ENCODE measurements at regions not wholly inside any gene's neighbourhood (a gene's known extent, or its start where the extent isn't known, plus 50 kb on each side); places are given as distances from the start of the nearest gene placed in this dataset.

DNA sequence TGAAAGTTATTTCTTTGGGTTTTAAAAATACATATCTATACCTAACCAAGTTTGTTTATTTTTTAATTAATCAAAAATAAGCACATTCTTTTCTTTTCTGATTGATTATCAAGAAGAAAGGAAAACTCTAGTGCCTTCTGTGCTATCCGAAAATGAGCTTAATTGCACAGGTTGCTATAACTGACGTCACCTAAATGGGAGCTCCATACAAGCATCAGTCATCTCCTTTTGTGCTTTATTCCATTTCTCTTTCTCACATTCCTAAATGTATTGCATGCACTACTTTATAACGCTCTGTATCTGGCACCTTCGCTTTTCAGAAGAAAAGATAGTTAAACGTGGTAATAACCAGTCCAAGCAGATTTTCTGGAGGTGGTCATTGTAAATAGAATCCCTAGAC lies 675.0 kb downstream of the STPG2 start:
- no peak for DNase-seq (ENCODE audit: low read depth)
- TF ChIP-seq, protein P1, sequence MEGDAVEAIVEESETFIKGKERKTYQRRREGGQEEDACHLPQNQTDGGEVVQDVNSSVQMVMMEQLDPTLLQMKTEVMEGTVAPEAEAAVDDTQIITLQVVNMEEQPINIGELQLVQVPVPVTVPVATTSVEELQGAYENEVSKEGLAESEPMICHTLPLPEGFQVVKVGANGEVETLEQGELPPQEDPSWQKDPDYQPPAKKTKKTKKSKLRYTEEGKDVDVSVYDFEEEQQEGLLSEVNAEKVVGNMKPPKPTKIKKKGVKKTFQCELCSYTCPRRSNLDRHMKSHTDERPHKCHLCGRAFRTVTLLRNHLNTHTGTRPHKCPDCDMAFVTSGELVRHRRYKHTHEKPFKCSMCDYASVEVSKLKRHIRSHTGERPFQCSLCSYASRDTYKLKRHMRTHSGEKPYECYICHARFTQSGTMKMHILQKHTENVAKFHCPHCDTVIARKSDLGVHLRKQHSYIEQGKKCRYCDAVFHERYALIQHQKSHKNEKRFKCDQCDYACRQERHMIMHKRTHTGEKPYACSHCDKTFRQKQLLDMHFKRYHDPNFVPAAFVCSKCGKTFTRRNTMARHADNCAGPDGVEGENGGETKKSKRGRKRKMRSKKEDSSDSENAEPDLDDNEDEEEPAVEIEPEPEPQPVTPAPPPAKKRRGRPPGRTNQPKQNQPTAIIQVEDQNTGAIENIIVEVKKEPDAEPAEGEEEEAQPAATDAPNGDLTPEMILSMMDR (IDR thresholded peaks at IDR 0.05; ENCODE audit: insufficient read depth, low read depth, low read length, missing control alignments): no peak
- no peak overlapping the region for H3K4me3 ChIP-seq (ENCODE audit: low read length)

DNA sequence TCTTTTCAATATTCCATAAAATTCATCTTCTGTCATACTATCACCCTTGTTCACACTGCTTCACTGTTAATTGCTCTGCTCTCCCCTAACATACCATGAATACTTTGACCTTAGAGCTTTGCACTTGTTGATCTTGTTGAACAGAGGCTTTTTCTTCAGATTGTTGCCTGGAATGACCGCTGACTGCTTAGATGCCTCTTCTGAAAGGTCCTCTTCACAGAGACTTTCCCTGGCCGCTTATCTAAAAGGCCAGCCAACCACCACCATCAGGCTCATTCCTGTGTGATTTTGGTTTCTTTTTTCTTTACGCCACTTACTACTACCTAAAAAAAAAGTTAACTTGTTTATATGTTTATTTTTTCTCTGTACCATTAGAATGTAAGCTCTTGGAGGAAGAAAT lies 667.7 kb downstream of the STPG2 start:
- DNase-seq (ENCODE audit: low read depth): no peak
- TF ChIP-seq, protein P1 (IDR thresholded peaks at IDR 0.05; ENCODE audit: insufficient read depth, low read depth, low read length, missing control alignments): no peak
- H3K4me3 ChIP-seq (ENCODE audit: low read length): no peak overlapping the region

DNA sequence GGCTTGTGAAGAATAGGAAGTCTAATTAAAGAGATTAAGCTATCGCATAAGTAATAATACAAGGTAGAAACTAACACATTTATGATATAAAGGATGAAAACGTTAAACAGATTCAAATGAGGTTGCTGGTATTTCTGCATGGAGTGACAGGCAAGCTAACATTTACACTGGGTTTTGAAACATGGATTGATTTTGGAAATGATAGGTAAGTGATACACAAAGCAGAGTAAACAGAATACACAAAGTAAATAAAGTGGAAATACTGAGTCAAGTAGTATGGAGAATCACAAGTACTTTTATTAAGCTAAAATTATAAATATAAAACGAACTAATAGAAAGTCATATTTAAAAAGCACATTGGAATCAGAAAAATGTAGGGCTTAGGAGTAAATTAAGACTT lies 665.3 kb downstream of the STPG2 start:
- H3K4me3 ChIP-seq (ENCODE audit: low read length): no peak overlapping the region

DNA sequence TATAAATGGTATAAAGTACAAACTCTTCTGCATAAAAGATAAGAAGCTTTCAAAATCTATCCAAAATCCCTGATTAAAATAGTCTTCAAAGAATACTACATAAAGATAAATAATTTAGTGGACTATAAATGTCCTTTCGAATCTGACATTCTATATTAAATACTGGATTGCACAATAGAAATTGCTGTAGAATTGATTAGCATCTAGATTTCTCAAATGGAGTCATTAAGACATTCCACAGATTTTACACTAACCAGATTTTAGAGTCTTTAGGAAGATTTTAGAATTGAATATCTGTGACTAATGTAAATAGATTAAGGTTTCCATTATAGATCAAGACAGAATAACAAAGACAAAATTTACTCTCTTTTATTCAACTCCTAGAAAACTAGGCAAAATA lies 663.9 kb downstream of the STPG2 start:
- TF ChIP-seq, protein P1 (IDR thresholded peaks at IDR 0.05; ENCODE audit: insufficient read depth, low read depth, low read length, missing control alignments): no peak
- DNase-seq (ENCODE audit: low read depth): no peak
- no peak overlapping the region for H3K4me3 ChIP-seq (ENCODE audit: low read length)

More for the DNA sequence above, 665.3 kb downstream of the STPG2 start:
- DNase-seq (ENCODE audit: low read depth): no peak
- TF ChIP-seq, protein P1 (IDR thresholded peaks at IDR 0.05; ENCODE audit: insufficient read depth, low read depth, low read length, missing control alignments): no peak

DNA sequence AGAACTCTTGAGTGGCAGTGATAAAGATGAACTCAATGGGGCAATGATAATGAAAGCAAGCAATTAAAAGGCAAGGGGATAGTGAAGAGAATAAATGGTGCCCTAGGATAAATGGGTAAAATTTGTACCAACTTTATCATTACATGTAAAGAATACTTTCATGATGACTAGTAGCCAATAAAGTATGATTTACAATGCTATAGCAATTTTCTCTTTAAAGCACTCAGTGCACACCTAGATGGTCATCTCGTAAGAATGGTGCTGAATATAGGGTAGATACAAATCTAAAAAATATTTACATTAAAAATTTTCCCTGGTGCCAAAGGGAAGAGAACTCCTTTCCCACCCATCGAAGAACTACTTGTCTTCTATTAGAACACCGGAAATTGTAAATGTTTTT lies 651.4 kb downstream of the STPG2 start:
- DNase-seq (ENCODE audit: low read depth): no peak
- H3K4me3 ChIP-seq (ENCODE audit: low read length): no peak overlapping the region
- TF ChIP-seq, protein P1 (IDR thresholded peaks at IDR 0.05; ENCODE audit: insufficient read depth, low read depth, low read length, missing control alignments): no peak

DNA sequence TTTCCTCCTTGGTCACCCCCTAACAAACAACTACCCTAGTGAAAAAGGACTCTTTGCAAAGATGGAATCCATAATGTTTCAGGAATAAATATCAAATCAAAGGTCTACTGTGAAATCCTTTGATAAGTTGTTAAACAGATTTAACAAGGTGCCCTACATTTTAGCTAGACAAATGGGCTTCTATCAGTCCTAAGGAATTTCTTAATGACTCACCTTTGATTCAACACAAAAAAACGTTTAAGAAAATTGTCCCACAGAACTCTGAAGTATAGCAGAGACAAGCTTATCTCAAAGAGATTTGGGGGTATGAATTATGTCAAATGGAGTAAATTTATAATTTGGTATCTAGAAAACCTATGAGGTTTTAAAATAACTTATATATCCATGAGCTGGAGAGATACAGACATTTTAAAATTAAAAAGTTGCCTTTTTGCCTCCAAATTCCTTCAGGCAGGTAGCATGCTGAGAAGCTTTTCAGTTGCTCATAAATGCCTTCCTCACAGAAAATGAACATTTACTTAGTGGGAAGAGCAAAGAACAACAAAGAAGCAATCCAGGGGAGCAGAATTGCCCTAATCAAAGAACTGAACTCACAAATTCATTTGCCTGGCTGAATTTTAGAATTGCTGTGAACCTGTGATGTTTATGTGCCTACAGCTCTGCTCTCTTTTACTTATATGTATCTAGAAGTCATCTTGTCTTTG lies 649.3 kb downstream of the STPG2 start:
- peak; percentile 63 for DNase-seq (ENCODE audit: low read depth)
- H3K4me3 ChIP-seq (ENCODE audit: low read length): no peak overlapping the region
- TF ChIP-seq, protein P1 (IDR thresholded peaks at IDR 0.05; ENCODE audit: insufficient read depth, low read depth, low read length, missing control alignments): no peak

DNA sequence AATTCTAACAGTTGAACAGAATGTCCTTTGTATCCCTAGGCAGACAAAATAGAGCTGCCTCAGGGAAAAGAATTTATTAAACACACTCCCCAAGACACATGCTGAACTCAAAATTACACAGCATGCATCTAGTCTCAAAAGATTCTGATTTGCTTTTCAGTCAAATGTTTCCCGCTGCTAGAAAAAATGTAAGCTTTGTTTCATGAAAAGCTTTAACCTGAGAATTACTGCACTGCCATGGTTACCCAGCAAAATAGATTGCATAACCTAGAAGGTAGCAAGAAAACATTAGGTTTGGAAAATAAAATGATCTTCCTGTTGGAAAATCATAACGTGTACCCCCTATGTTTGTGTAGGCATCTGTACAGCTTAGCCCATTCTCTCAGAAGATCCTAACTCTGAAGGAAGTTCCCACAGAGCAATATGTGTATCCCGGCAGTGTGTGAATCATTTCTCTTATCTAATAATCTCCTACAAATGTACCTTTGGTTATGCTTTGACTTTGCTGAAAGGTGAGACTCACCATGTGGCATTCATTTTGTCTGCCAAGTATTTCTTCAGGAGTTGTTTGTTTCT lies 646.9 kb downstream of the STPG2 start:
- peak; percentile 87 for DNase-seq (ENCODE audit: low read depth)
- TF ChIP-seq, protein P1 (IDR thresholded peaks at IDR 0.05; ENCODE audit: insufficient read depth, low read depth, low read length, missing control alignments): no peak
- H3K4me3 ChIP-seq (ENCODE audit: low read length): no peak overlapping the region

Measured in epithelial cell of esophagus (primary cell).